ENCODE measurements at regions not wholly inside any gene's neighbourhood (a gene's known extent, or its start where the extent isn't known, plus 50 kb on each side); places are given as distances from the start of the nearest gene placed in this dataset.
"Not testable (repeated sequence)": the region's sequence is repeated elsewhere in the genome, so short reads cannot be mapped to it uniquely, and the experiment has no call there.

- not testable (repeated sequence) for TF ChIP-seq CTCF (conservative IDR thresholded peaks at IDR 0.05; ENCODE audit: low read length); EZH2phosphoT487 (IDR thresholded peaks at IDR 0.05; ENCODE audit: borderline replicate concordance, low read depth, low read length)
Measured at GRCh38 chr2:36179668-36180269, 175.8 kb upstream of the CRIM1 start.

Data from OCI-LY7 (cell line).